ENCODE measurements at regions not wholly inside any gene's neighbourhood (a gene's known extent, or its start where the extent isn't known, plus 50 kb on each side); places are given as distances from the start of the nearest gene placed in this dataset.
"Not testable (repeated sequence)": the region's sequence is repeated elsewhere in the genome, so short reads cannot be mapped to it uniquely, and the experiment has no call there.

- no peak for TF ChIP-seq HNF4A (conservative IDR thresholded peaks at IDR 0.05)
- TF ChIP-seq, protein P1, sequence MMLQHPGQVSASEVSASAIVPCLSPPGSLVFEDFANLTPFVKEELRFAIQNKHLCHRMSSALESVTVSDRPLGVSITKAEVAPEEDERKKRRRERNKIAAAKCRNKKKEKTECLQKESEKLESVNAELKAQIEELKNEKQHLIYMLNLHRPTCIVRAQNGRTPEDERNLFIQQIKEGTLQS (IDR thresholded peaks at IDR 0.05): no peak
- no peak for TF ChIP-seq JUND (IDR thresholded peaks at IDR 0.05)
- TF ChIP-seq EGR1 (IDR thresholded peaks at IDR 0.05; ENCODE audit: low read depth in 2 of 2): no peak
- TF ChIP-seq, protein P2, sequence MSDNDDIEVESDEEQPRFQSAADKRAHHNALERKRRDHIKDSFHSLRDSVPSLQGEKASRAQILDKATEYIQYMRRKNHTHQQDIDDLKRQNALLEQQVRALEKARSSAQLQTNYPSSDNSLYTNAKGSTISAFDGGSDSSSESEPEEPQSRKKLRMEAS (IDR thresholded peaks at IDR 0.05): no peak
Measured at GRCh38 chrX:110536816-110537215, 178.2 kb downstream of the RTL9 start (continued).

DNA sequence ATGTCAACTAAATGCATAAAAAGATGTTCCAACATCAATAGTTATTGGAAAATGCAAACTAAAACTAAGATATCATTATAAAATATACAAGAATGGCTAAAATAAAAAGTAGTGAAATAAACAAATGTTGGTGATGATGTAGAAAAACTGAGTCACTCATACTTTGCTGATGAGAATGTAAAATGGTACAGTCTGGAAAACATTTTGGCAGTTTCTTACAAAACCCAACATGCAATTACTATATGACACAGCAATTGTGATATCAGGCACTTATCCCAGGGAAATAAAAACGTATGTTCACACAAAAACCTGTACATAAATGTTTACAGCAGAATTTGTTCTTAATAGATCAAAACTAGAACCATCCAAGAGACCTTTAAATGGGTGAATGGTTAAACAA lies 182.6 kb downstream of the RTL9 start:
- Histone ChIP-seq H3K9me3 (ENCODE audit: control insufficient read depth in 4 of 4, low read length in 3 of 4) (peaks cover 0 to 4% (median 0%) of the 10 kb centered on the region in 4 donors), H3K4me1 (ENCODE audit: control insufficient read depth in 4 of 4, insufficient read depth in 4 of 4, low read length in 3 of 4) (no peaks in the 10 kb centered on the region), H3K27ac (ENCODE audit: low read depth in 1 of 2, low read length in 2 of 2) (no peak overlapping the region), H3K9ac (ENCODE audit: low read depth in 1 of 2, low read length in 2 of 2) (no peak overlapping the region), H3K4me3 (ENCODE audit: low read depth in 1 of 3, low read length in 3 of 3) (no peak overlapping the region), H3K27me3 (ENCODE audit: control insufficient read depth in 4 of 4, insufficient read depth in 4 of 4, low read length in 3 of 4) (no peaks in the 10 kb centered on the region), H3K36me3 (ENCODE audit: control insufficient read depth in 4 of 4, insufficient read depth in 3 of 4, low read depth in 1 of 4, low read length in 3 of 4) (no peaks in the 10 kb centered on the region)
- TF ChIP-seq EGR1 (IDR thresholded peaks at IDR 0.05; ENCODE audit: low read depth in 2 of 2) (no peak), SP1 (IDR thresholded peaks at IDR 0.05) (no peak), HNF4A (conservative IDR thresholded peaks at IDR 0.05) (no peak), CTCF (IDR thresholded peaks at IDR 0.05; ENCODE audit: low read depth, low read length, missing input control) (no peak)
- WGBS: 56% methylated on average over 1 of the region's 1 CpG
- DNase-seq (ENCODE audit: low spot score): no peak

DNA sequence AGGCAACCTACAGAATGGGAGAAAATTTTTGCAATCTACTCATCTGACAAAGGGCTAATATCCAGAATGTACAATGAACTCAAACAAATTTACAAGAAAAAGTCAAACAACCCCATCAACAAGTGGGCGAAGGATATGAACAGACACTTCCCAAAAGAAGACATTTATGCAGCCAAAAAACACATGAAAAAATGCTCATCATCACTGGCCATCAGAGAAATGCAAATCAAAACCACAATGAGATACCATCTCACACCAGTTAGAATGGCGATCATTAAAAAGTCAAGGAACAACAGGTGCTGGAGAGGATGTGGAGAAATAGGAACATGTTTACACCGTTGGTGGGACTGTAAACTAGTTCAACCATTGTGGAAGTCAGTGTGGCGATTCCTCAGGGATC lies 192.2 kb downstream of the RTL9 start:
- H3K4me3 ChIP-seq (ENCODE audit: low read depth in 1 of 3, low read length in 3 of 3); DNase-seq (ENCODE audit: low spot score); H3K4me1 ChIP-seq (ENCODE audit: control insufficient read depth in 4 of 4, insufficient read depth in 4 of 4, low read length in 3 of 4); H3K9me3 ChIP-seq (ENCODE audit: control insufficient read depth in 4 of 4, low read length in 3 of 4); H3K9ac ChIP-seq (ENCODE audit: low read depth in 1 of 2, low read length in 2 of 2); H3K36me3 ChIP-seq (ENCODE audit: control insufficient read depth in 4 of 4, insufficient read depth in 3 of 4, low read depth in 1 of 4, low read length in 3 of 4); H3K27me3 ChIP-seq (ENCODE audit: control insufficient read depth in 4 of 4, insufficient read depth in 4 of 4, low read length in 3 of 4); H3K27ac ChIP-seq (ENCODE audit: low read depth in 1 of 2, low read length in 2 of 2): not testable (repeated sequence)
- 87% methylated on average over 4 of the region's 4 CpGs for WGBS

DNA sequence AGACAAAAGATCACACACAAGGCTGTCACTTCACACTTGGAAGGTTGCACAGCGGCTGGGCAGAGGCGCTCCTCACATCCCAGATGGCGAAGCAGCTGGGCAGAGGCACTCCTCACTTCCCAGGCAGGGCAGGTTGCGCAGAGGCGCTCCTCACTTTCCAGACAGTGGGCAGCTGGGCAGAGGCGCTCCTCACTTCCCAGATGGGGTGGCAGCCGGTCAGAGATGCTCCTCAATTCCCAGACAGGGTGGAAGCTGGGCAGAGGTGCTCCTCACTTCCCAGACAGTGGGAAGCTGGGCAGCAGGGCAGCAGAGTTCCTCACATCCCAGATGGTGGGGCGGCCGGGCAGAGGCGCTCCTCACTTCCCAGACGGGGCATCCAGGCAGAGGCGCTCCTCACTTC lies 199.2 kb downstream of the RTL9 start:
- Histone ChIP-seq H3K36me3 (ENCODE audit: control insufficient read depth in 4 of 4, insufficient read depth in 3 of 4, low read depth in 1 of 4, low read length in 3 of 4) (no peaks in the 10 kb centered on the region), H3K27me3 (ENCODE audit: control insufficient read depth in 4 of 4, insufficient read depth in 4 of 4, low read length in 3 of 4) (no peaks in the 10 kb centered on the region), H3K9me3 (ENCODE audit: control insufficient read depth in 4 of 4, low read length in 3 of 4) (peaks cover 0 to 2% (median 0%) of the 10 kb centered on the region in 4 donors), H3K27ac (ENCODE audit: low read depth in 1 of 2, low read length in 2 of 2) (no peak overlapping the region), H3K4me1 (ENCODE audit: control insufficient read depth in 4 of 4, insufficient read depth in 4 of 4, low read length in 3 of 4) (no peaks in the 10 kb centered on the region), H3K9ac (ENCODE audit: low read depth in 1 of 2, low read length in 2 of 2) (no peak overlapping the region), H3K4me3 (ENCODE audit: low read depth in 1 of 3, low read length in 3 of 3) (no peak overlapping the region)
- DNase-seq (ENCODE audit: low spot score): no peak
- 96% methylated on average over 12 of the region's 12 CpGs for WGBS
- TF ChIP-seq HNF4A (conservative IDR thresholded peaks at IDR 0.05) (no peak), YY1 (IDR thresholded peaks at IDR 0.05) (no peak), REST (IDR thresholded peaks at IDR 0.05) (no peak), TAF1 (conservative IDR thresholded peaks at IDR 0.05) (no peak), RXRA (IDR thresholded peaks at IDR 0.05) (no peak), NR2F2 (IDR thresholded peaks at IDR 0.05) (no peak), FOXA1 (IDR thresholded peaks at IDR 0.05) (no peak), EGR1 (IDR thresholded peaks at IDR 0.05; ENCODE audit: low read depth in 2 of 2) (no peak), CTCF (IDR thresholded peaks at IDR 0.05; ENCODE audit: low read depth, low read length, missing input control) (no peak), ZBTB33 (IDR thresholded peaks at IDR 0.05) (no peak), HNF4G (IDR thresholded peaks at IDR 0.05) (no peak)
- TF ChIP-seq, protein P2 (IDR thresholded peaks at IDR 0.05): no peak
- TF ChIP-seq, protein P1 (IDR thresholded peaks at IDR 0.05): no peak
